Loucy (cell line): ENCODE measurements at regions not wholly inside any gene's neighbourhood (a gene's known extent, or its start where the extent isn't known, plus 50 kb on each side); places are given as distances from the start of the nearest gene placed in this dataset.

Experiments
- H2AFZ ChIP-seq: fragments of 200-600 bp; sonication (generic); 2 replicates; pipeline ENCODE4 v1.6.0; 2016; ENCODE audit warnings: antibody characterized with exemption, mild to moderate bottlenecking, low read length, moderate library complexity
- H3F3A ChIP-seq: fragments of 200-600 bp; 2 replicates; pipeline ENCODE4 v1.6.0; 2016; ENCODE audit warnings: antibody characterized with exemption, low read depth, mild to moderate bottlenecking
- H3K27me3 ChIP-seq: fragments of 200-600 bp; sonication (generic); 2 replicates; pipeline ENCODE4 v1.6.1; 2014; ENCODE audit warnings: low read length, mild to moderate bottlenecking; ENCODE audit not compliant: insufficient read depth, poor library complexity, severe bottlenecking
- H3K36me3 ChIP-seq: fragments of 200-600 bp; sonication (generic); 2 replicates; pipeline ENCODE4 v1.6.1; 2016; ENCODE audit warnings: low read length; ENCODE audit not compliant: insufficient read depth
- H3K4me1 ChIP-seq: fragments of 200-600 bp; sonication (generic); 2 replicates; pipeline ENCODE4 v1.5.1; 2014; ENCODE audit warnings: low read length, mild to moderate bottlenecking; ENCODE audit not compliant: insufficient read depth, poor library complexity, severe bottlenecking
- H3K4me2 ChIP-seq: fragments of 200-600 bp; sonication (generic); 2 replicates; pipeline ENCODE4 v1.6.0; 2014; ENCODE audit warnings: antibody characterized with exemption, low read length, low read depth, mild to moderate bottlenecking; ENCODE audit not compliant: poor library complexity, severe bottlenecking
- H3K4me3 ChIP-seq: fragments of 200-600 bp; sonication (generic); 2 replicates; pipeline ENCODE4 v1.5.1; 2014; ENCODE audit warnings: low read length, mild to moderate bottlenecking, mixed read lengths; ENCODE audit not compliant: poor library complexity, severe bottlenecking
- H3K79me2 ChIP-seq: fragments of 200-600 bp; sonication (generic); 2 replicates; pipeline ENCODE4 v1.6.1; 2014; ENCODE audit warnings: low read length; ENCODE audit not compliant: insufficient read depth
- H3K9ac ChIP-seq: fragments of 200-600 bp; sonication (generic); 2 replicates; pipeline ENCODE4 v1.6.0; 2014; ENCODE audit warnings: mild to moderate bottlenecking, low read depth, low read length, moderate library complexity; ENCODE audit not compliant: poor library complexity, severe bottlenecking
- H3K9me2 ChIP-seq: fragments of 200-600 bp; sonication (generic); replicated peaks from 2 replicates; pipeline ENCODE4 v1.6.1; 2016; ENCODE audit warnings: low read depth, low read length, mixed read lengths
- H3K9me3 ChIP-seq: fragments of 200-600 bp; sonication (generic); 2 replicates; pipeline ENCODE4 v1.6.1; 2014; ENCODE audit warnings: mild to moderate bottlenecking, antibody characterized with exemption, low read length, low read depth; ENCODE audit not compliant: insufficient read depth
- H4K20me1 ChIP-seq: fragments of 200-600 bp; sonication (generic); 2 replicates; pipeline ENCODE4 v1.6.0; 2014; ENCODE audit warnings: antibody characterized with exemption, low read length, mild to moderate bottlenecking; ENCODE audit not compliant: insufficient read depth, poor library complexity, severe bottlenecking
- EZH2phosphoT487 ChIP-seq: fragments of 200-600 bp; IDR thresholded peaks from 2 replicates; pipeline ENCODE4 v1.6.1; 2018; ENCODE audit warnings: antibody characterized with exemption, mild to moderate bottlenecking, moderate library complexity, borderline replicate concordance
- TF ChIP-seq, protein P1 (sequence below): fragments of 200-600 bp; sonication (generic); conservative IDR thresholded peaks from 2 replicates; pipeline ENCODE4 v1.5.1; 2014; ENCODE audit warnings: mild to moderate bottlenecking, antibody characterized with exemption, low read length

DNA sequence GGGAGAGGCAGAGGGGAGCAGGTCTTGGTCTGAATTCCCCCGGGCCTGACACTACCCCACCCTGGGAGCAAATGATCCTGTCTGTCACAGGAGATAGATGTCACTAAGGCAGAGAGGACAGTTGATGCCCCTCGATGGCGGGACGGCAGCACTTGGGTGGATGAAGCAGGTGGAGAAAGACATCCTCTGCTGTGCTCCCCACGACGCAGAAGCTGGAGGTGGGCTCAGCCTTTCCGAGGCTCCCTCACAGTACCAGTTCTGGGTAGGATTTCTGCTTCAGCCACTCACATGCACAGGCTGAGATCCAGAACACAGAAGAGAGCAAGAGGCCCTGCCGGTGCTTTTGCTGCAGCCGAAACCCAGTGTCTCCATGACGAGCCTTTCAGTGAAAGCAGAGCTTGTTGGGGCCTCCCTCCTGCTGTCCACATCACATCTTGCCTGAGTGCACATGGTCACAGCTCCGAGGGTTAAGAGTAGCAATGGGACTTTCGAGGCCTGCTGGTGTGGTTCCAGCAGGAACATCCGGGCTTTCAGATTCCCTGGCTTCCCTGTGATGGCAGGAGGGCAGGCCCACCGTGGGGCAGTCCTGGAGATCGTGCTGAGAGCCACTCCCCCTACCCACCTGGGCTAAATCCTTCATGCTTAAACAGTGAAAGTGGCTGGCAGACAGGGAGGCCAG lies 107.3 kb upstream of the PRR20G start:
- Histone ChIP-seq H3K4me3 (no peak overlapping the region), H2AFZ (no peak overlapping the region), H4K20me1 (no peaks in the 10 kb centered on the region), H3K9ac (no peak overlapping the region), H3K79me2 (no peaks in the 10 kb centered on the region), H3K36me3 (no peaks in the 10 kb centered on the region), H3K27me3 (no peaks in the 10 kb centered on the region), H3K4me1 (no peaks in the 10 kb centered on the region), H3K4me2 (no peak overlapping the region), H3F3A (no peaks in the 10 kb centered on the region), H3K9me3 (no peaks in the 10 kb centered on the region), H3K9me2 (no peaks in the 10 kb centered on the region)
- TF ChIP-seq, protein P1, sequence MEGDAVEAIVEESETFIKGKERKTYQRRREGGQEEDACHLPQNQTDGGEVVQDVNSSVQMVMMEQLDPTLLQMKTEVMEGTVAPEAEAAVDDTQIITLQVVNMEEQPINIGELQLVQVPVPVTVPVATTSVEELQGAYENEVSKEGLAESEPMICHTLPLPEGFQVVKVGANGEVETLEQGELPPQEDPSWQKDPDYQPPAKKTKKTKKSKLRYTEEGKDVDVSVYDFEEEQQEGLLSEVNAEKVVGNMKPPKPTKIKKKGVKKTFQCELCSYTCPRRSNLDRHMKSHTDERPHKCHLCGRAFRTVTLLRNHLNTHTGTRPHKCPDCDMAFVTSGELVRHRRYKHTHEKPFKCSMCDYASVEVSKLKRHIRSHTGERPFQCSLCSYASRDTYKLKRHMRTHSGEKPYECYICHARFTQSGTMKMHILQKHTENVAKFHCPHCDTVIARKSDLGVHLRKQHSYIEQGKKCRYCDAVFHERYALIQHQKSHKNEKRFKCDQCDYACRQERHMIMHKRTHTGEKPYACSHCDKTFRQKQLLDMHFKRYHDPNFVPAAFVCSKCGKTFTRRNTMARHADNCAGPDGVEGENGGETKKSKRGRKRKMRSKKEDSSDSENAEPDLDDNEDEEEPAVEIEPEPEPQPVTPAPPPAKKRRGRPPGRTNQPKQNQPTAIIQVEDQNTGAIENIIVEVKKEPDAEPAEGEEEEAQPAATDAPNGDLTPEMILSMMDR = no peak
- no peak for TF ChIP-seq EZH2phosphoT487

DNA sequence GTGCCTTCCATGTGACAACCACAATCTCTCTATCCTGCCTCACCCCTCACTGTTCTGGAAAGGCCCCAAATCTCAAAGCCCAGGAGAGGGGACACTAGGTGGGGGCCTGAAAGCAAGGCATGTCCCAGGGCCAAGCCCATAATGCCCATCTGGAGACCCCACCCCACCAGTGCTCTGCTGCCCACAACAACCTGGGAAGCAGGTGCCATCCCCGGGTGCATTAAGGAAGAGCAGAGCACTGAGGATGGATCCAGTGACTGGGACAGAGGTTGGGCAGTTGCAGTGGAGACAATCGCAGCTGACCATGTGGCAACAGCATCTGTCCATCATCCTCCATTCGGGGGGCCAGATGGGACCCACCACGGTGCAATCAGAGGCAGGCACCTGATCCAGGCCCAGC lies 106.2 kb upstream of the PRR20G start:
- no peaks in the 10 kb centered on the region for H3F3A ChIP-seq
- H3K4me1 ChIP-seq = no peaks in the 10 kb centered on the region
- no peaks in the 10 kb centered on the region for H3K36me3 ChIP-seq
- TF ChIP-seq, protein P1 = no peak
- no peak for TF ChIP-seq EZH2phosphoT487
- no peak overlapping the region for H3K9ac ChIP-seq
- no peaks in the 10 kb centered on the region for H3K9me2 ChIP-seq
- no peaks in the 10 kb centered on the region for H3K27me3 ChIP-seq
- H3K4me2 ChIP-seq = no peak overlapping the region
- no peaks in the 10 kb centered on the region for H3K9me3 ChIP-seq
- no peaks in the 10 kb centered on the region for H3K79me2 ChIP-seq
- no peak overlapping the region for H2AFZ ChIP-seq
- no peak overlapping the region for H3K4me3 ChIP-seq
- no peaks in the 10 kb centered on the region for H4K20me1 ChIP-seq

DNA sequence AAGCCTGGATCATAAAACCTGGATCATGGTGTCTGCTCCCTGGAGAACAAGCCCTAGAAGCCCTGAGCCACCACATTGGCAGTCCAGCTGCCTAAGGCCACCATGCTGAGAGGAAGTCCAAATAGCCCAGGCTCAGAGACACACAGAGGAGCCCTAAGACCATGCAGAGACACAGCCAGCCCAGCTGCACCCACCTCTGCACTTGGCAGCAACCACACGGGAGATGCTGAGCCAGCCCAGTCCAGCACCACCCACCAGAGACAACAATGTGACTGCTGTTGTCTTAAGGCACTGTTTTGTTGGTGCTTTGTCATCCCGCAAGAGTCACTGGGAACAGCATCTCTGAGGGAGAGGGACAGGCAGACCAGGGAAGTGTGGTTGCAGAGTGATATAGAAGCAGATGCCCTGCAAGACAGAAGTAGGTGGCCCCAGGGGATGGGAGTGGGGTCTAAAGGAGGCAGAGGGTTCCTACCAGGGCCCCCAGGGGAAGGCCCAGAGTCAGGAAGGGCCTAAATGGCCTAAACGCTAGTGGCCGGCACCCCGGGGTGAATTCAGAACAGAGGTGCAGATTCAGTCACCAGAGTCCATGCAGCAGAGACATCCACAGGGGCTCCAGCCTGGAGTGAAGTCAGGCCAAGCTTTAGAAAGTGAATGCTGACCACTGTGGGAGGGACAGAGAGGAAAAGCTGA lies 105.4 kb upstream of the PRR20G start:
- no peaks in the 10 kb centered on the region for H3K79me2 ChIP-seq
- no peaks in the 10 kb centered on the region for H3F3A ChIP-seq
- H3K9ac ChIP-seq = no peak overlapping the region
- no peaks in the 10 kb centered on the region for H3K36me3 ChIP-seq
- no peaks in the 10 kb centered on the region for H3K4me1 ChIP-seq
- no peaks in the 10 kb centered on the region for H3K9me2 ChIP-seq
- no peak overlapping the region for H3K4me2 ChIP-seq
- no peak for TF ChIP-seq EZH2phosphoT487
- TF ChIP-seq, protein P1 = no peak
- no peaks in the 10 kb centered on the region for H4K20me1 ChIP-seq
- H3K27me3 ChIP-seq = no peaks in the 10 kb centered on the region
- H3K4me3 ChIP-seq = no peak overlapping the region
- H3K9me3 ChIP-seq = no peaks in the 10 kb centered on the region
- no peak overlapping the region for H2AFZ ChIP-seq
